Mucosa of rectum (tissue), 2 donors: ENCODE measurements at regions not wholly inside any gene's neighbourhood (a gene's known extent, or its start where the extent isn't known, plus 50 kb on each side); places are given as distances from the start of the nearest gene placed in this dataset.

Source experiments
- H3K27ac ChIP-seq, 2 donors: one replicate each; pipeline ENCODE4 v1.7.0; 2013; ENCODE audit warnings: inconsistent platforms in 2 of 2, low read depth in 2 of 2, low read length in 2 of 2
- H3K27me3 ChIP-seq, 2 donors: one replicate each; pipeline ENCODE4 v1.7.0; 2013; ENCODE audit warnings: low read length in 2 of 2; ENCODE audit not compliant: control insufficient read depth in 2 of 2, insufficient read depth in 2 of 2
- H3K36me3 ChIP-seq, 2 donors: one replicate each; pipeline ENCODE4 v1.7.0; 2013; ENCODE audit warnings: low read length in 2 of 2; ENCODE audit not compliant: control insufficient read depth in 2 of 2, insufficient read depth in 2 of 2
- H3K4me1 ChIP-seq, 2 donors: one replicate each; pipeline ENCODE4 v1.7.0; 2013; ENCODE audit warnings: low read length in 2 of 2, mild to moderate bottlenecking in 1 of 2; ENCODE audit not compliant: control insufficient read depth in 2 of 2, insufficient read depth in 2 of 2
- H3K4me3 ChIP-seq, 2 donors: one replicate each; pipeline ENCODE4 v1.7.0; 2013; ENCODE audit warnings: low read length in 2 of 2
- H3K9ac ChIP-seq, 2 donors: one replicate each; pipeline ENCODE4 v1.7.0; 2013; ENCODE audit warnings: low read length in 2 of 2, low read depth in 1 of 2, mild to moderate bottlenecking in 1 of 2
- H3K9me3 ChIP-seq, 2 donors: one replicate each; pipeline ENCODE4 v1.7.0; 2013; ENCODE audit warnings: low read length in 2 of 2; ENCODE audit not compliant: control insufficient read depth in 2 of 2
- donor health status: healthy.
- donor health status: Normal muscosa, but diverticular disease.

DNA sequence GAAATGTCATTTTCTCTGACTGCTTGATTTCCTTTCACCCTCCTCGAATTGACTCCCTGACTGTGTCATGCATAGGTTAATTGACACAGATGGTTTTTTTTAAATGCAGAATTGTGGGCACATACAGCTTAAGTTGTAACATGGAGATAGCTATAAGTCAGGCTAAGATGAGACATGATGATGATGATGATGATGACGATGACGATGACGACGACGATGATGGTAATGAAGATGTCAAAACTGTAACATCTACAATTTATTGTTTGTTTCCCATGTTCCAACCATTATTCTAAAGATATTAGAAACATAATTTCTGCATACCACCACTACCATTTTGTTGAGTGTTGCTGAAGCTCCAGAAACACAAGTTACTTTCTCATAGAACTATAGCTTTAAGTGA is 1232.8 kb downstream of the XPNPEP1 start:
- no peaks in the 10 kb centered on the region for H3K36me3 ChIP-seq
- no peaks in the 10 kb centered on the region for H3K27me3 ChIP-seq
- H3K4me3 ChIP-seq: no peak overlapping the region
- no peak overlapping the region for H3K27ac ChIP-seq
- no peaks in the 10 kb centered on the region for H3K4me1 ChIP-seq
- H3K9me3 ChIP-seq: no peaks in the 10 kb centered on the region
- no peak overlapping the region for H3K9ac ChIP-seq

DNA sequence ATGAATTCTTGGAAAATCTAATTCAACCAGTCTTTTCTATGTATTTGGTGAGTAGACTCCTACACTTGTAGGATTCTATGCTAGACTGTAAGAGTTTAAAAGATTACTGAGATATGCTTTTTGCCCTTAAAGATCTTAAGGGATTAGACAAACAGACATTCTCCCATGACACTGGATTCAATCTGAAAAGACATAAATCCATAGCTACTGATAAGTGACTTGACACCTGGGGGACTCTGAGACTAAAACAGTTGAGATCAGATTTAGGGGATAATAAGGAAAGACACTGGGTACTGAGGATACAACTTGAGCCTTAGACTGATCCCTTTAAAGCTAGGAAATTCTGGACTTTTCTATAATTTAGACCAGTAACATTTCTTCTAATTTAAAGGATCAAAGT is 1233.4 kb downstream of the XPNPEP1 start:
- Histone ChIP-seq H3K9ac (no peak overlapping the region), H3K27ac (no peak overlapping the region), H3K36me3 (no peaks in the 10 kb centered on the region), H3K9me3 (no peaks in the 10 kb centered on the region), H3K4me1 (no peaks in the 10 kb centered on the region), H3K27me3 (no peaks in the 10 kb centered on the region), H3K4me3 (no peak overlapping the region)

DNA sequence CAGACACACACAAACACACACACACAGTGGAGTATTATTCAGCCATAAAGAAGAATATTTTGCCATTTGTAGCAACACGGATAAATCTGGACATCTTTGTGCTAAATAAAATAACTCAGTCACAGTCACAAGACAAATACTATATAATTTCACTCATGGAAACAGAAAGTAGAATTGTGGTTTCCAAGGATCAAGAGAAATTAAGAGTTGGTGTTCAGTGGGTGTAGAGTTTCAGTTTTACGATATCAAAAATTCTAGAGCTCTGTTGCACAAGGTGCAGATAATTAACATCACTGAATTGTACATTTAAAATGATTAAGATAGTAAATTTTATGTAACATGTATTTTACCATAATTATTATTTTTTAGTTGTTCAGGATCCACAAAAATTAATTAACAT is 1235.0 kb downstream of the XPNPEP1 start:
- H3K9me3 ChIP-seq: no peaks in the 10 kb centered on the region
- no peaks in the 10 kb centered on the region for H3K4me1 ChIP-seq
- H3K36me3 ChIP-seq: no peaks in the 10 kb centered on the region
- no peak overlapping the region for H3K4me3 ChIP-seq
- no peak overlapping the region for H3K9ac ChIP-seq
- H3K27me3 ChIP-seq: no peaks in the 10 kb centered on the region
- H3K27ac ChIP-seq: no peak overlapping the region

DNA sequence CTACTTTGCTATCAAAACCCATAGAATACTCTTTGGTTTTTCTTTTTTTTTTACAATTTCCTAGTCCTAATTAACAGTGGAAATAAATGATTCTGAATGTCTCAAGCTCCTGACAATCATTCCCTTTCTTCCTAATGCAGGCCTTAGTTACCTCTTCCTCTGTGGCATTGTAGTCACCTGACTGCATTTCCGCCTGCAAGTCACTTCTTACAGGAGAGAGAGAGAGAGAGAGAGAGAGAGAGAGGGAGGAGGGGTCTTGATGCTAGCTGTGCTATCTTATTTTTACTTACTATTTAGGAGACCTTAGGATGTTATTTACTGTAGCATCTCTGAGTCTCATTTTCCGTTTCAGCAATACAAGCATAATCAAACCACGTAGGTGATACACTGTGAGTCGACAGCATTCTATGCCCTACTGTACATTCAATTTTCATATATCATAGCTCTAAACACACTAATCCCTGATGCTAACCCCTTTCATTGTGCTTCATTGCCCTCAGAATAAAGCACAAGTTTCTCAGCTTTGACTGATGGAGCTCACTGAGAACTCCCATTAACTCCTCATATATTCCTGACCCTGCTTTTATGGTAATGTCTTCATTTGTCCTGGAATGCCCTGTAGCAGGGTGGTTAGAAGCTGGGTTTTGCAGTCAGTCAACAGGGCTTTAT is 1237.3 kb downstream of the XPNPEP1 start:
- Histone ChIP-seq H3K27ac (no peak overlapping the region), H3K9me3 (no peaks in the 10 kb centered on the region), H3K36me3 (no peaks in the 10 kb centered on the region), H3K4me3 (no peak overlapping the region), H3K4me1 (no peaks in the 10 kb centered on the region), H3K27me3 (no peaks in the 10 kb centered on the region), H3K9ac (no peak overlapping the region)

DNA sequence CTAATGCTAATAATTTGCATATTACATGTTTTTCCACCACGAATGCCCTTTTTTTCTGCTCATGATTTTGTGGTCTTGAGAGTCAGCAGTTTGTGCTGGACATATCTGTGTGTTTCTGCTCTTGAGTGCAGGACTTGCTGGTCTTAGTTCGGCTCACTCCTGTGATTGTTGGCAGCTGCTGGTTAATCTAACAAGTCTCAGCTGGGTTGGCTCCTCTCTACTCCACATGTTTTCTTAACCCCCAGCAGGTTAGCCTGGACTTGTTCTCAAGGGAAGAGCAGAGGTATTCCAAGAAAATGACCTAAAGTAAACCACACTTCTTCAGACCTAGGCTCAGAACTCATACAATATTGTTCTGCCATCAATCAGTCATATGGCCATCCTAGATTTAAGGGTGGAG is 1238.9 kb downstream of the XPNPEP1 start:
- no peak overlapping the region for H3K4me3 ChIP-seq
- H3K36me3 ChIP-seq: no peaks in the 10 kb centered on the region
- H3K27me3 ChIP-seq: no peaks in the 10 kb centered on the region
- H3K27ac ChIP-seq: no peak overlapping the region
- H3K9me3 ChIP-seq: no peaks in the 10 kb centered on the region
- H3K9ac ChIP-seq: no peak overlapping the region
- no peaks in the 10 kb centered on the region for H3K4me1 ChIP-seq

DNA sequence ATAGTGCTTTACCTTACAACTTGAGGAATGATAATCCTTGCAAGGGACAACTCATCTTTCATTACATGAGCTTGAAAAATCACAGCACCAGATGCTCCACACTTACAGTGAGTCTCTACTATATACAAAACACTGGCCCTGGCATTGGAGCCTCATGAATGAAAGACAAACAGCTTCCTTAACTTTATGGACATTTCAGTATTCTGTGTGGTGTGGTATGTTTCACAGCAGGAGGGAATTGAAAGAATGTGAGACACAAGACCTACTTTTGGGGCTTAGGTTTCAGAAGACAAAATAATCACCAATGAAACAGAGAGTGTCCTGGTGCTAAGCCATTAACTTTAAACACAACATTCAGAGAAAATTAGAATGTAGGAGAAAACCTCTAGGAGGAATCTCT is 1249.6 kb downstream of the XPNPEP1 start:
- Histone ChIP-seq H3K27ac (no peak overlapping the region), H3K9ac (no peak overlapping the region), H3K9me3 (no peaks in the 10 kb centered on the region), H3K4me1 (no peaks in the 10 kb centered on the region), H3K36me3 (no peaks in the 10 kb centered on the region), H3K27me3 (no peaks in the 10 kb centered on the region), H3K4me3 (no peak overlapping the region)

DNA sequence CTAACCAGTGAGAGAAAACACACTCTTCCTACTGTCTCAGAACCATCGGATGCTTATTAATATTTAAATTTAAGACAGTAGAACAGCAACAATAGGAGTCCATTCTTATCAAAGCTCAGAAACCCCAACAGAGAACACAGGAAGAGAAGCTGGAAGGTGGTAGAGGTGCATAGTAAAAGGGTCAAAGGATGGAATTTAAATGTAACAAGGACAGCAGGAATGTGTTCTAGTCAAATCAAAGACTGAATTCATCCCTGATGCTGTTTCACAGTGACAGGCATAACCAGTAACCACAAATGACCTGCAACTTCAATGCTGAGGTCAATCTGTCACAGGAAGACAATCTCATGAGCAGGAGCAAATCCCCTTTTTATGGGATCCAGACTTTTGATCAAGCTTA is 1259.7 kb downstream of the XPNPEP1 start:
- Histone ChIP-seq H3K27me3 (no peaks in the 10 kb centered on the region), H3K4me1 (no peaks in the 10 kb centered on the region), H3K36me3 (no peaks in the 10 kb centered on the region), H3K27ac (no peak overlapping the region), H3K9me3 (no peaks in the 10 kb centered on the region), H3K9ac (no peak overlapping the region), H3K4me3 (no peak overlapping the region)

DNA sequence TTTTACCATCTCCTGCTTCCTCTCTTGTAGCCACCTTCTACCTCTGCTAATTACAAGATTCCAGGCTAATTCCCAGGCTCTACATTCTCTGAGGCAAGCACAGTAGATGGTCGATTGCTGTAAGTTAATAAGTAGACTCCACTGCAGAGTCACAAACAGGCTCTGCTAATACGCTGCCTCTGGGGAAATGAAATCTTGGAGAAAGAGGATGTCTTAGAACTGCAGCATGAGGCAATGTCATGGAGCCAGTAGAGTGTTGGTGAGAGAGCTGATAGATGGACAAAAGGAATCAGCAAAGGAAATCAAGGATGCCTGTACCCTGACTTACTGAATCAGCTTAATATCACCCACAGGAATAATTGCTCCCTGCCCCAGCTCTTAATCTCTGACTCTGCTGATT is 1260.3 kb downstream of the XPNPEP1 start:
- H3K9me3 ChIP-seq: no peaks in the 10 kb centered on the region
- H3K4me3 ChIP-seq: no peak overlapping the region
- H3K27me3 ChIP-seq: no peaks in the 10 kb centered on the region
- no peaks in the 10 kb centered on the region for H3K36me3 ChIP-seq
- H3K9ac ChIP-seq: no peak overlapping the region
- H3K27ac ChIP-seq: no peak overlapping the region
- no peaks in the 10 kb centered on the region for H3K4me1 ChIP-seq

DNA sequence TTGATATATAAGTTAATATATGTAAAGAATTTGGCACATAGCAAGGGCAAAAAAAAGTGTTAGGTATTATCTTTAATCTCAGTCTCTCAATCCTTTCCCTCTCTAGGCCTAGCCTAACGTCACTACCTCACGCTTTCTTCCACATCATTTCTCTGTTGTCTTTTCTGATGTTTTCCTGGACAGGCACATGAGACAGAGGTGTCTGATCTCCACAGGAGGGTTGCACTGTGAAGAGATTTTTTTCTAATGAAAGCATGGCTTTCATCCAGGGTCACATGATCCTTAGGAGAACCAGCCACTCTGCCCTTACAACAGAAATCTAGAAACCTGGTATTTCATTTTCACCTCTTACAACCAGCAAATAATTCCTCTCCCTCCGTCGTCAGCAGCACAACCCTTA is 1268.3 kb downstream of the XPNPEP1 start:
- Histone ChIP-seq H3K9ac (no peak overlapping the region), H3K4me3 (no peak overlapping the region), H3K4me1 (no peaks in the 10 kb centered on the region), H3K27me3 (no peaks in the 10 kb centered on the region), H3K27ac (no peak overlapping the region), H3K9me3 (no peaks in the 10 kb centered on the region), H3K36me3 (no peaks in the 10 kb centered on the region)

DNA sequence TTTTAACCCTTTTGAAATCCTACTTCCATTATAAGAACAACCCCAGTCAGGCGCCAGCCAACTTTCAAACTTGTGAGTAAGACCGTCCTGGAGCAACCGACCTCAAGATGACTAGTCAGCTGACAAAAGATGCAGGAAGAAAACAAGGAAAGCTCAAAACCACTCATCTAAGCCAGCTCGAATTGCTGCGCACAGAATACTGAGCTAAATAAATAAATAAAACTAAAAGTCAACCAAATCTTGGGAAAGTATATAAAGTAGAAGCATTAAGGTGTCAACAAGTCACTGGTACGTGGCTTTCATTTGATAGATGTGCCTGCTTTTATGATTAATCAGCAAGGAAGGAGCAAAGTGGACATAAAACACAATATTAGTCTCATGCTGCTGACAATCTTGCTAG is 1269.8 kb downstream of the XPNPEP1 start:
- Histone ChIP-seq H3K36me3 (no peaks in the 10 kb centered on the region), H3K27me3 (no peaks in the 10 kb centered on the region), H3K9me3 (no peaks in the 10 kb centered on the region), H3K4me3 (no peak overlapping the region), H3K4me1 (no peaks in the 10 kb centered on the region), H3K9ac (no peak overlapping the region), H3K27ac (no peak overlapping the region)

DNA sequence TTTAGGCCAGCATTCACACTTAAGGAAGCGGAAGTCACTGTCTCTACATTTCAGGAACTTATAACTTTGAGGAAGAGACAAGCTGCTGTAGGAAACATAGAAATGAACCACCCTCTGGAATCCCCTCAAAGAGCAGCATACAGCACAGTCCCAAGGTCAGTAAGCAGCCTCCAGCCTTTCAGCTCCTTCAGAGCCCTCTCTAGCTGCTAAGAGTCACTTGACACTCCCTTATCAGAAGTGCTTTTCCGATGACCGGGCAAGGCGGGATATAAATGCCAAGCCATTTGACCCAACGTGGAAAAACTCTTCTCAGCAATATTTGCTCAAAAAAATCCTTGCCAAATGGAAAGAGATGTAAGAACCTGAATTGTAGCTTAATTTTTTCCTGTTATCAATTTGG is 1284.3 kb downstream of the XPNPEP1 start:
- no peaks in the 10 kb centered on the region for H3K36me3 ChIP-seq
- no peak overlapping the region for H3K4me3 ChIP-seq
- peaks cover 0 to 2% of the 10 kb centered on the region in 2 donors for H3K9me3 ChIP-seq
- no peaks in the 10 kb centered on the region for H3K4me1 ChIP-seq
- H3K9ac ChIP-seq: no peak overlapping the region
- H3K27ac ChIP-seq: no peak overlapping the region
- no peaks in the 10 kb centered on the region for H3K27me3 ChIP-seq
